ENCODE measurements at regions not wholly inside any gene's neighbourhood (a gene's known extent, or its start where the extent isn't known, plus 50 kb on each side); places are given as distances from the start of the nearest gene placed in this dataset.

DNA sequence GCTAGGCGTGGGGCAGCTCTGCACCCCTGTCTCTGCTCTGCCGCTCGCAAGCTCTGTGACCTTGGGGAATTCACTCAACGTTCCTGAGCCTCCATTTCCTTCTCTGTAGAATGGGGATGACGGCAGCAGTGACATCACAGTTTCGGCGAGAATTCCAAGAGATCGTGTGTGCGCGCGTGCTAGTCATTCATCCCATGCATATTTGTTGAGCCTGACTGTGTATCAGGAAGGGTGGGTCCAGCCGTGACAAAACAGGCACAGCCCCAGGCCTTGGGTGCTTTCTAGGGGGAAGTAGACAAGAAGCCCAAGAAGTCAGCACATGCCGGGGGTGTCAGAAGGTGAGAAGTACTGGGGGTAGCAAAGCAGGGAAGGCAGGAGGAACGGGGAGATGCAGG lies 145.6 kb upstream of the NCOR2 start:
- no peak for DNase-seq
- peak overlapping the region in 3 of 4 donors; percentile 19 to 57 (median 21) for H3K4me3 ChIP-seq
- no peaks in the 10 kb centered on the region for H3K36me3 ChIP-seq
- peaks cover 0 to 7% (median 0%) of the 10 kb centered on the region in 4 donors for H3K27me3 ChIP-seq
- WGBS, 2 donors: 30 to 51% methylated on average over 3 to 12 of the region's 14 CpGs
- H3K4me1 ChIP-seq: peaks cover 19 to 48% (median 20%) of the 10 kb centered on the region in 3 donors
- peak overlapping the region; percentile 74 to 92 (median 79) for H3K27ac ChIP-seq
- intact Hi-C loops (cut with DNase I): no loop called here
- TF ChIP-seq, protein P1, sequence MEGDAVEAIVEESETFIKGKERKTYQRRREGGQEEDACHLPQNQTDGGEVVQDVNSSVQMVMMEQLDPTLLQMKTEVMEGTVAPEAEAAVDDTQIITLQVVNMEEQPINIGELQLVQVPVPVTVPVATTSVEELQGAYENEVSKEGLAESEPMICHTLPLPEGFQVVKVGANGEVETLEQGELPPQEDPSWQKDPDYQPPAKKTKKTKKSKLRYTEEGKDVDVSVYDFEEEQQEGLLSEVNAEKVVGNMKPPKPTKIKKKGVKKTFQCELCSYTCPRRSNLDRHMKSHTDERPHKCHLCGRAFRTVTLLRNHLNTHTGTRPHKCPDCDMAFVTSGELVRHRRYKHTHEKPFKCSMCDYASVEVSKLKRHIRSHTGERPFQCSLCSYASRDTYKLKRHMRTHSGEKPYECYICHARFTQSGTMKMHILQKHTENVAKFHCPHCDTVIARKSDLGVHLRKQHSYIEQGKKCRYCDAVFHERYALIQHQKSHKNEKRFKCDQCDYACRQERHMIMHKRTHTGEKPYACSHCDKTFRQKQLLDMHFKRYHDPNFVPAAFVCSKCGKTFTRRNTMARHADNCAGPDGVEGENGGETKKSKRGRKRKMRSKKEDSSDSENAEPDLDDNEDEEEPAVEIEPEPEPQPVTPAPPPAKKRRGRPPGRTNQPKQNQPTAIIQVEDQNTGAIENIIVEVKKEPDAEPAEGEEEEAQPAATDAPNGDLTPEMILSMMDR (IDR thresholded peaks at IDR 0.05): no peak
- peak in 1 of 4 donors; percentile 15 for TF ChIP-seq POLR2A (IDR thresholded peaks at IDR 0.05)
- peaks cover 0 to under 1% (median 0%) of the 10 kb centered on the region in 3 donors for H3K9me3 ChIP-seq

DNA sequence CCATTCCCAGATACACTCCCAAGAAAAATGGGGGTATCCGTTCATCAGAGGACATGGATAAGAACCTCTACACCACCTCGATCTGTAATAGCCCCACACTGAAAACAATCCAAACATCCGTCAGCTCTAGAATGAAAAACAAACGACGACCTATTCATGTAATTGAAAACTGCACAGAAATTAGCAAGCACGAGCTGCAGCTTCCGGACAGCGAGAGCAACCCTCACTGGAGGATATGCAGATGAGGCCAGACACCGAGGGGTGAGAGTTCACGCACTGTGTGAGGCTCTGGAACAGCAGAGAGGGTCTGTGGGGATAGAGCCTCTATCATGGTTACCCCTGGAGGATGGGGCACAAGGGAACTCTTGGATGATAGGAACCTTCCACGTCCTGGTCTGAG lies 143.9 kb upstream of the NCOR2 start:
- 82 to 83% methylated on average over 11 of the region's 11 CpGs for WGBS, 2 donors
- H3K36me3 ChIP-seq: no peaks in the 10 kb centered on the region
- H3K27me3 ChIP-seq: peaks cover 0 to 7% (median 0%) of the 10 kb centered on the region in 4 donors
- H3K4me1 ChIP-seq: peaks cover 16 to 37% (median 20%) of the 10 kb centered on the region in 3 donors
- intact Hi-C loops (cut with DNase I): no loop called here
- no peak overlapping the region for H3K4me3 ChIP-seq
- TF ChIP-seq POLR2A (IDR thresholded peaks at IDR 0.05): no peak
- TF ChIP-seq, protein P1 (IDR thresholded peaks at IDR 0.05): no peak
- H3K9me3 ChIP-seq: peaks cover 0 to 6% (median 5%) of the 10 kb centered on the region in 3 donors
- no peak for DNase-seq
- no peak overlapping the region for H3K27ac ChIP-seq

DNA sequence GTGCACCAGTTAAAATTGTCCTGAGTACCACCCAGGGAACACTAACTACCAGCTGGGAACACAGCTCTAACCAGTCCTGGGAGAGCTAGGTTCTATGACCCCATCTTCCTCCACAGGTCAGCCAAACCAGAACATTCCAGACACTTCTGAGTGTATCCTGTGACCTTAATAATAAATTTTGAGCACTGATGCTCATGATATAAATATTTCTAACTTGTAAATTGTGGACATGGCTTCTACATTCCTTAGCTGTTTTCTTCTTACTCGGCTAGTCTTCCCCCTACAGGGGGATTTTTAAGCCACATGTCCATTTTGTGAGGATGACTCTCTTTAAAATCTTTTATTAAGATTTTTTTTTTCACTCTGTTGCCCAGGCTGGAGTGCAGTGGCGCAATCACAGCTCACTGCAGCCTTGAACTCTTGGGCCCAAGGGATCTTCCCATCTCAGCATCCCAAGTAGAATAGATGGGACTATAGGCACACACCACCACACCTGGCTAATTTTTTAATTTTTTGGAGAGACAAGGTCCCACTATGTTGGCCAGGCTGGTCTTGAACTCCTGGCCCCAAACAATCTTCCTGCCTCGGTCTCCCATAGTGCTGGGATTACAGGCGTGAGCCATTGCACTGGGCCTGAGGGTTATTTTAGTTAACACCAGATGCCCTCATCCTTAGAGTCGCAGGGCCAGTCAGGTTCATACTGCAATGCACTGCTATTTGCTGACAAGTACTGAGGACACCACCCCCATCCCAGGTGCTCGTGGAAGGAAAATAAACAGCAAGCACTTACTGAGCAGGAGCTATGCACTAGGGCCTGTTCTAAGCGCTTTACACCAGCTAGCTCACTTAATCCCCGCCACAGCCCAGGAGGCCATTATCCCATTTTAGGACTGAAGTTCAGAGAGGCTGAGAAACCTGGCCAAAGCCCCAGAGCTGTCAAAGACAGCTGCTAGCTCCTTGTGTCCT lies 142.6 kb upstream of the NCOR2 start:
- no peak for TF ChIP-seq POLR2A (IDR thresholded peaks at IDR 0.05)
- TF ChIP-seq, protein P1 (IDR thresholded peaks at IDR 0.05): no peak
- peaks cover 14 to 24% (median 16%) of the 10 kb centered on the region in 3 donors for H3K4me1 ChIP-seq
- no peak overlapping the region for H3K27ac ChIP-seq
- H3K36me3 ChIP-seq: no peaks in the 10 kb centered on the region
- peaks cover 0 to 6% (median 5%) of the 10 kb centered on the region in 3 donors for H3K9me3 ChIP-seq
- H3K4me3 ChIP-seq: no peak overlapping the region
- no peak for DNase-seq
- H3K27me3 ChIP-seq: peaks cover 0 to 7% (median 0%) of the 10 kb centered on the region in 4 donors
- WGBS, 2 donors: 83 to 86% methylated on average over 5 to 7 of the region's 8 CpGs
- intact Hi-C loops (cut with DNase I): no loop called here

DNA sequence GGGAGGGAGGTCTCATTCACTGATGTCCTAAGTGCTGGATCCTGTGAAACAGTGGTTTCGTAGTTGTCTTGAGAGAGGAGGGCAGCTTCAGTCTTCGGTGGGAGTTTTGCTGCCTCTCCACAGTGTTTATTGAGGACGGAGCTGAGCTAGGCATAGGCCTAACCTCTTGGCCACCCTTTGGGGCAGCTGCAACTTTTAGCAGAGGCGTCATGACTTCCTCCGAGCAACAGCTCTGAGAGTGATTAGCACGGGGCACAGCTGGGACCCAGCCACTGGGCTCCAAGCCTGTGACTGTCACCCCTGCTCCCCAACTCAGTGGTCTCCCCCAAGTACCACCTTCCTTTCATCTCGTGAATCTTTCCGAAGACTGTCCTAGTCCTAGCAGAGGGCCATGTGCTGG lies 139.9 kb upstream of the NCOR2 start:
- TF ChIP-seq, protein P1 (IDR thresholded peaks at IDR 0.05): no peak
- no peak for TF ChIP-seq POLR2A (IDR thresholded peaks at IDR 0.05)
- H3K4me1 ChIP-seq: no peaks in the 10 kb centered on the region
- intact Hi-C loops (cut with DNase I): no loop called here
- peaks cover 0 to 7% (median 0%) of the 10 kb centered on the region in 4 donors for H3K27me3 ChIP-seq
- no peak overlapping the region for H3K4me3 ChIP-seq
- H3K36me3 ChIP-seq: no peaks in the 10 kb centered on the region
- no peak for DNase-seq
- H3K9me3 ChIP-seq: peaks cover 0 to 6% (median 5%) of the 10 kb centered on the region in 3 donors
- 91% methylated on average over 5 to 6 of the region's 8 CpGs for WGBS, 2 donors
- no peak overlapping the region for H3K27ac ChIP-seq

DNA sequence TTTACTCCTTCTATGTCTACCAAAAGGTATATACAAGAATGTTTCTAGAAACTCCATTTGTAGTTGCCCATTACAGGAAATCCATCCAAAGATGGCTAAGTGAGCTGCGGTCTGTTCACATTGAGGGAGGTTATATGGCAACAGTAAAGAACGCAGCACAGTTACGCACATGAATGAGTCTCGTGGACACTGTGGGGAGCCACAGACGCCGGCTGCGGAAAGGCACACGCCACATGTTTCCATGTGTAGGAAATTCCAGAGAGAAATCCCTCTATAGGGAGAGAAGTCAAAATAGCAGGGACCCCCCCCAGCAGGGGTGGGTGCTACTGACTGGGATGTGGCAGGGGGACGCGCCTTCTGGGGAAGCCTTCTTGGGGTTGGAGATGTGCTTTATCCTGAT lies 139.0 kb upstream of the NCOR2 start:
- Histone ChIP-seq H3K4me3 (no peak overlapping the region), H3K36me3 (no peaks in the 10 kb centered on the region), H3K27me3 (peaks cover 0 to under 1% (median 0%) of the 10 kb centered on the region in 4 donors), H3K9me3 (peaks cover 0 to 6% (median 5%) of the 10 kb centered on the region in 3 donors), H3K27ac (no peak overlapping the region), H3K4me1 (peaks cover 0 to 4% (median under 1%) of the 10 kb centered on the region in 3 donors)
- intact Hi-C loops (cut with DNase I): no loop called here
- WGBS, 2 donors: 89 to 93% methylated on average over 10 of the region's 10 CpGs
- TF ChIP-seq POLR2A (IDR thresholded peaks at IDR 0.05): no peak
- TF ChIP-seq, protein P1 (IDR thresholded peaks at IDR 0.05): no peak
- DNase-seq: no peak
